Uterus (tissue), 3 donors: ENCODE measurements at regions not wholly inside any gene's neighbourhood (a gene's known extent, or its start where the extent isn't known, plus 50 kb on each side); places are given as distances from the start of the nearest gene placed in this dataset.

Experiments
- DNase-seq, 2 donors: peaks; one replicate each; pipeline ENCODE4 v3.0.0-alpha.2; 2019 to 2020
- H3K27ac ChIP-seq, 2 donors: fragments of 200-600 bp; sonication (generic); 1 replicate in 1 of 2; 2 replicates in 1 of 2; pipeline ENCODE4 v1.5.1; 2016 to 2018
- H3K27me3 ChIP-seq, 2 donors: fragments of 200-600 bp; sonication (generic); one replicate each; pipeline ENCODE4 v1.5.1; 2018 to 2019; ENCODE audit warnings: control low read depth in 1 of 2
- H3K36me3 ChIP-seq, 2 donors: fragments of 200-600 bp; sonication (generic); one replicate each; pipeline ENCODE4 v1.5.1; 2019; ENCODE audit warnings: control low read depth in 1 of 2
- H3K4me1 ChIP-seq, 2 donors: fragments of 200-600 bp; sonication (generic); one replicate each; pipeline ENCODE4 v1.5.1; 2018 to 2019; ENCODE audit warnings: control low read depth in 1 of 2
- H3K4me3 ChIP-seq, 2 donors: fragments of 200-600 bp; sonication (generic); 1 replicate in 1 of 2; 2 replicates in 1 of 2; pipeline ENCODE4 v1.5.1; 2018 to 2019; ENCODE audit warnings: mild to moderate bottlenecking in 1 of 2
- H3K9me3 ChIP-seq, 2 donors: fragments of 200-600 bp; sonication (generic); one replicate each; pipeline ENCODE4 v1.5.1; 2019; ENCODE audit warnings: control low read depth in 1 of 2
- CTCF ChIP-seq, 4 experiments: fragments of 200-600 bp in 2 of 4; fragments of 450-650 bp in 2 of 4; sonication (generic) in 2 of 4; IDR thresholded peaks; one replicate each; pipeline ENCODE4 v1.5.1; 2016 to 2019; ENCODE audit warnings: antibody characterized with exemption in 4 of 4, mild to moderate bottlenecking in 2 of 4, moderate library complexity in 1 of 4
- POLR2A ChIP-seq, 2 donors: fragments of 450-650 bp; IDR thresholded peaks; one replicate each; pipeline ENCODE4 v1.6.1; 2016; ENCODE audit warnings: antibody characterized with exemption in 2 of 2, mild to moderate bottlenecking in 1 of 2, moderate library complexity in 1 of 2
- intact Hi-C: fragments of 100-400 bp; cut with DNase I; formaldehyde crosslinking; loops from one replicate; pipeline ENCODE4 v1.15.1; 2023; ENCODE audit warnings: low total_unique reads
- donor health status: DM: yes; HTN: yes; CAD: no.

GRCh38 chr14:58733451-58734208 is 95.9 kb downstream of the DACT1 start:
- TF ChIP-seq CTCF (IDR thresholded peaks at IDR 0.05) (no peak), POLR2A (IDR thresholded peaks at IDR 0.05) (no peak)
- H3K4me3 ChIP-seq, result no peak overlapping the region
- no peaks in the 10 kb centered on the region for H3K4me1 ChIP-seq
- intact Hi-C loops, result no loop called here
- no peaks in the 10 kb centered on the region for H3K36me3 ChIP-seq
- no peak for DNase-seq
- no peaks in the 10 kb centered on the region for H3K9me3 ChIP-seq
- no peaks in the 10 kb centered on the region for H3K27me3 ChIP-seq
- no peak overlapping the region for H3K27ac ChIP-seq

DNA sequence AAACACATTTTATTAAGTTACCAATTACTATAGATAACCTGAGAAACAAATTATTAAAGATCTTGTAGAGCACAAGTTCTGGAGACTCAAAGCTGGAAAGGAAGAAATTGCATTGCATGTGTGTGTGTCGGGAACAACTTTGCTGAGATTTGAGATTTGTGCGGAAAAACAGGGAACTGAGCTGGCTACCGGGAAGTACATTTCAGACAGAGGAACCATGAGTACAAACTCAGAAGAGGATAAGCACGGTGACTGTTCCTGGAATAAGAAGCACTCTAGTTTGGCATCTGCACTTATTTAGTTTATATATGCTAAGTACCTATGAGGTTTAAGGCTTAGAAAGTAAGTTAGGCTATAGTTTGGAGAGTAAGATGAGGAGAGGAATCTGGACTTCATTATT is 97.8 kb downstream of the DACT1 start:
- TF ChIP-seq POLR2A (IDR thresholded peaks at IDR 0.05) (no peak), CTCF (IDR thresholded peaks at IDR 0.05) (no peak)
- Histone ChIP-seq H3K9me3 (no peaks in the 10 kb centered on the region), H3K4me3 (no peak overlapping the region), H3K27me3 (no peaks in the 10 kb centered on the region), H3K27ac (no peak overlapping the region), H3K4me1 (no peaks in the 10 kb centered on the region), H3K36me3 (no peaks in the 10 kb centered on the region)
- DNase-seq, result no peak
- intact Hi-C loops, result no loop called here

GRCh38 chr14:58736606-58737005 is 98.8 kb downstream of the DACT1 start:
- TF ChIP-seq CTCF (IDR thresholded peaks at IDR 0.05), result no peak
- no peak for TF ChIP-seq POLR2A (IDR thresholded peaks at IDR 0.05)
- intact Hi-C loops, result no loop called here

GRCh38 chr14:58737511-58737910 is 99.7 kb downstream of the DACT1 start:
- no peak for DNase-seq
- no peak for TF ChIP-seq POLR2A (IDR thresholded peaks at IDR 0.05)
- TF ChIP-seq CTCF (IDR thresholded peaks at IDR 0.05), result no peak
- Histone ChIP-seq H3K9me3 (no peaks in the 10 kb centered on the region), H3K4me1 (no peaks in the 10 kb centered on the region), H3K36me3 (no peaks in the 10 kb centered on the region), H3K27me3 (no peaks in the 10 kb centered on the region), H3K27ac (no peak overlapping the region), H3K4me3 (no peak overlapping the region)
- intact Hi-C loops, result no loop called here

More at GRCh38 chr14:58736606-58737005, 98.8 kb downstream of the DACT1 start:
- no peak for DNase-seq
- Histone ChIP-seq H3K4me1 (no peaks in the 10 kb centered on the region), H3K4me3 (no peak overlapping the region), H3K9me3 (no peaks in the 10 kb centered on the region), H3K36me3 (no peaks in the 10 kb centered on the region), H3K27ac (no peak overlapping the region), H3K27me3 (no peaks in the 10 kb centered on the region)

DNA sequence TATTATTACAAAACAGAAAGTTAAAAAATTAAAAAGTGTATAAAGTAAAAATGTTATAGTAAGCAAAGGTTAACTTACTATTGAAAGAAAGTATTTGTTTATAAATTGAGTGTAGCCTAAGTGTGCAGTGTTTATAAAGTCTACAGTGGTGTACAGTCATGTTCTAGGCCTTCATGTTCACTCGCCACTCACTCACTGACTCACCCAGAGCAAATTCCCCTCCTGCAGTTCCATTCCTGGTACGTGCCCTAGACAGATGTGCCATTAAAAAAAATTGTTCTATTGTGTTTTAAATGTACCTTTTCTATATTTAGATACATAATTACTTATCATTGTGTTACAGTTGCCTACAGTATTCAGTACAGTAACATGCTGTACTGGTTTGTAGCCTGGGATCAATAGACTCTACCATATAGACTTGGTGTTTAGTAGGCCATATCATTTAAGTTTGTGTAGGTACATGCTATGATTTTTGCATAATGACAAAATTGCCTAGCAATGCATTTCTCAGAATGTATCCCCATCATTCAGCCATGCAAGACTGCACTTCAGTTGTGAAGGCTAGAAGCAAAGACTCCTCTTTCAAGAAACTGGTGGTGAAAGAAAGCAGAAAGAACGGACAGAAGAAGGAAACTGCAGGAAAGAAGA is 100.6 kb downstream of the DACT1 start:
- Histone ChIP-seq H3K9me3 (no peaks in the 10 kb centered on the region), H3K4me1 (no peaks in the 10 kb centered on the region), H3K27ac (no peak overlapping the region), H3K4me3 (no peak overlapping the region), H3K27me3 (no peaks in the 10 kb centered on the region), H3K36me3 (no peaks in the 10 kb centered on the region)
- no peak for DNase-seq
- intact Hi-C loops, result no loop called here
- TF ChIP-seq CTCF (IDR thresholded peaks at IDR 0.05) (no peak), POLR2A (IDR thresholded peaks at IDR 0.05) (no peak)
